ENCODE measurements at regions not wholly inside any gene's neighbourhood (a gene's known extent, or its start where the extent isn't known, plus 50 kb on each side); places are given as distances from the start of the nearest gene placed in this dataset.
A peak's percentile ranks its signal among the peaks of the same experiment; 100 is the strongest.

- DNase-seq (ENCODE audit: low spot score): no peak
Observed at GRCh38 chr1:75984781-75985180, 52.6 kb upstream of the ASB17 start.

- no peak for DNase-seq (ENCODE audit: low spot score)
Observed at GRCh38 chr1:75985827-75986226, 53.6 kb upstream of the ASB17 start.

GRCh38 chr1:75986478-75986877 lies 54.3 kb upstream of the ASB17 start:
- DNase-seq (ENCODE audit: low spot score): no peak

GRCh38 chr1:75989121-75989520 lies 56.9 kb upstream of the ASB17 start:
- DNase-seq (ENCODE audit: low spot score): no peak

- DNase-seq (ENCODE audit: low spot score): no peak
Observed at GRCh38 chr1:75990686-75991085, 58.5 kb upstream of the ASB17 start.

GRCh38 chr1:75991497-75992114 lies 59.4 kb upstream of the ASB17 start:
- DNase-seq (ENCODE audit: low spot score): peak; percentile 86

- no peak for DNase-seq (ENCODE audit: low spot score)
Observed at GRCh38 chr1:75992312-75992711, 60.1 kb upstream of the ASB17 start.

- no peak for DNase-seq (ENCODE audit: low spot score)
Observed at GRCh38 chr1:75993661-75994060, 61.5 kb upstream of the ASB17 start.

GRCh38 chr1:75996196-75996595 lies 64.0 kb upstream of the ASB17 start:
- no peak for DNase-seq (ENCODE audit: low spot score)

- DNase-seq (ENCODE audit: low spot score): no peak
Observed at GRCh38 chr1:75999034-75999433, 66.8 kb upstream of the ASB17 start.

GRCh38 chr1:76003946-76004345 lies 70.6 kb upstream of the ST6GALNAC3 start:
- DNase-seq (ENCODE audit: low spot score): no peak

GRCh38 chr1:76005765-76006164 lies 68.8 kb upstream of the ST6GALNAC3 start:
- DNase-seq (ENCODE audit: low spot score): no peak

GRCh38 chr1:76006234-76006633 lies 68.3 kb upstream of the ST6GALNAC3 start:
- no peak for DNase-seq (ENCODE audit: low spot score)

- DNase-seq (ENCODE audit: low spot score): no peak
Observed at GRCh38 chr1:76010802-76011201, 63.7 kb upstream of the ST6GALNAC3 start.

- no peak for DNase-seq (ENCODE audit: low spot score)
Observed at GRCh38 chr1:76012341-76013205, 62.0 kb upstream of the ST6GALNAC3 start.

- DNase-seq (ENCODE audit: low spot score): no peak
Observed at GRCh38 chr1:76013206-76013581, 61.4 kb upstream of the ST6GALNAC3 start.

- DNase-seq (ENCODE audit: low spot score): no peak
Observed at GRCh38 chr1:76015478-76016103, 59.0 kb upstream of the ST6GALNAC3 start.

GRCh38 chr1:76018045-76018444 lies 56.5 kb upstream of the ST6GALNAC3 start:
- DNase-seq (ENCODE audit: low spot score): no peak

- no peak for DNase-seq (ENCODE audit: low spot score)
Observed at GRCh38 chr1:76021846-76022245, 52.7 kb upstream of the ST6GALNAC3 start.

- no peak for DNase-seq (ENCODE audit: low spot score)
Observed at GRCh38 chr1:76023669-76024435, 50.7 kb upstream of the ST6GALNAC3 start.
